ENCODE measurements at regions not wholly inside any gene's neighbourhood (a gene's known extent, or its start where the extent isn't known, plus 50 kb on each side); places are given as distances from the start of the nearest gene placed in this dataset.

GRCh38 chr12:34395056-34396005 lies 373.0 kb downstream of the ALG10 start:
- no peak for DNase-seq (ENCODE audit: low spot score)

DNA sequence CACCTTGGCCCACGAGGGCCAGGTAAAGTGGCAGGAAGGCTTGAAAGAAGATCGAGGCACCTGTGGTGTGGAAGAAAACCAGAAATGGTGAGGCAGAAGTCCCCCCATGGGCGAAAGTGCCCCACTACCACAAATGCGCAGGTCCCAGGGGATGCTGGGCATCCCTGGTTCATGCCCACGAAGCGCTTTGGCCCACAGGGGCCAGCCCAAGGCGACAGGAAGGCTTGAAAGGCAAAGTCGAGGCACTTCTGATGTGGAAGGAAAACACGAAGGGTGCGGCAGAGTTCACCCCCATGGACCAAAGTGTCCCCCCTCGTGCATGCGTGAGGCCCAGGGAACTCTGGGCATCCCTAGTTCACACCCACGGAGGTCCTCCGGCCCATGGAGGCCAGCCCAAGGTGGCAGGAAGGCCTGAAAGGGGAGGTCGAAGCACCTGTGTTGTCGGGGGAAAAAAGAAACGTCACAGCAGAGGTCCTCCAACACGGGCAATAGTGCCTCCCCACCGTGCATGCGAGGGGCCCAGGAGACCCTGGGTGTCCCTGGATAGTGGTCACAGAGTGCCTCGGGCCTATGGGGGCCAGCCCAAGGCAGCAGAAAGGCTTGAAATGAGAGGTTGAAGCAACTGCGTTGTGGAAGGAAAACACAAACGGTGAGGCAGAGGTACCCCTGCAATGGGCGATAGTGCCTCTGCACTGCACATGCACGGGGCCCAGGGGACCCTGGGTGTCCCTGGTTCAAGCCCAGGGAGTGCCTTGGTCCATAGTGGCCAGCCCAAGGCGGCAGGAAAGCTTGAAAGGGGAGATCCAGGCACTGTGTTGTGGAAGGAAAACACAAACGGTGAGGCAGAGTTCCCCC lies 373.9 kb downstream of the ALG10 start:
- DNase-seq (ENCODE audit: low spot score) = no peak

- no peak for DNase-seq (ENCODE audit: low spot score)
Observed at GRCh38 chr12:34396861-34397590, 374.7 kb downstream of the ALG10 start.

DNA sequence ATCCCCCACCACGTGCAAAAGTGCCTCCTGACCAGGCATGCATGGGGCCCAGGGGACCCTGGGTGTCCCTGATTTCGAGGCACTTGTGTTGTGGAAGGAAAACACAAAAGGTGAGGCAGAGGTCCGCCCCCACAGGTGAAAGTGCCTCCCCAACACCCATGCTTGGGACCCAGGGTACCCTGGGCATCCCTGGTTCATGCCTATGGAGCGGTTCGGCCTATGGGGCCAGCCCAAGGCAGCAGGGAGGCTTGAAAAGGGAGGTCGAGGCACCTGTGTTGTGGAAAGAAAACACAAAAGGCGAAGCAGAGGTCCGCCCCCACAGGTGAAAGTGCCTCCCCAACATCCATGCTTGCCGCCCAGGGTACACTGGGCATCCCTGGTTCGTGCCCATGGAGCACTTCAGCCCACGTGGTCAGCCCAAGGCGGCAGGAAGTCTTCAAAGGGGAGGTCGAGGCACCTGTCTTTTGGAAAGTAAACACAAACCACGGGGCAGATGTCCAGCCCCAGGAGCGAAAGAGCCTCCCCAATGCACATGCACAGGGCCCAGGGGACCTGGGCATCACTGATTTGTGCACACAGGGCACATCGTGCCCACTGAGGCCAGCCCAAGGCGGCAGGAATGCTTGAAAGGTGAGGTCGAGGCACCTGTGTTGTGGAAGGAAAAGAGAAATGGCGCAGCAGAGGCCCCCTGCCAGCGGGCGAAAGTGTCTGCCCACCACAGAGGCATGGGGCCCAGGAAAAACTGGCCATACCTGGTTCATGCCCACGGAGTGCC lies 375.5 kb downstream of the ALG10 start:
- no peak for DNase-seq (ENCODE audit: low spot score)

GRCh38 chr12:34398366-34398705 lies 376.0 kb downstream of the ALG10 start:
- DNase-seq (ENCODE audit: low spot score) = no peak

GRCh38 chr12:34398706-34399630 lies 376.7 kb downstream of the ALG10 start:
- no peak for DNase-seq (ENCODE audit: low spot score)

GRCh38 chr12:34399631-34400410 lies 377.5 kb downstream of the ALG10 start:
- DNase-seq (ENCODE audit: low spot score) = no peak

- no peak for DNase-seq (ENCODE audit: low spot score)
Observed at GRCh38 chr12:34400411-34400881, 378.1 kb downstream of the ALG10 start.

GRCh38 chr12:34400986-34401658 lies 378.8 kb downstream of the ALG10 start:
- no peak for DNase-seq (ENCODE audit: low spot score)

GRCh38 chr12:34401659-34402227 lies 379.4 kb downstream of the ALG10 start:
- DNase-seq (ENCODE audit: low spot score) = no peak

DNA sequence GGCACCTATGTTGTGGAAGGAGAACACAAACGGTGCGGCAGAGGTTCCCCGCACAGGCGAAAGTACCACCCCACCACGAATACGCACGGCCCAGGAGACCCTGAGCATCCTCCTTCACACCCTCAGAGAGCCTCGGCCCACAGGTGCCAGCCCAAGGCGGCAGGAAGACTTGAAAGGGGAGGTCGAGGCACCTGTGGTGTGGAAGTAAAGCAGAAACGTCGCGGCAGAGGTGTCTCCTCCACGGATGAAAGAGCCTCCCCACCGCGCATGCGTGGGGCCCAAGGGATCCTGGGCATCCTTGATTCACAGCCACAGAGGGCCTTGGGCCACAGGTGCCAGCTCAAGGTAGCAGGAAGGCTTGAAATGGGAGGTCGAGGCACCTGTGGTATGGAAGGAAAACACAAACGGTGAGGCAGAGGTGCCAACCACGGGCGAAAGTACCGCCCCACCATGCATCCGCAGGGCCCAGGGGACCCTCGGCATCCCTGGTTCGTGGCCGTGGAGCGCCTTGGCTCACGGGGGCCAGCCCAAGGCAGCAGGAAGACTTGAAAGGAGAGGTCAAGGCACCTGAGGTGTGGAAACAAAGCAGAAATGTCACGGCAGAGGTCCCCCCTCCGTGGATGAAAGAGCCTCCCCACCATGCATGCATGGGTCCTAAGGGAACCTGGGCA lies 380.1 kb downstream of the ALG10 start:
- no peak for DNase-seq (ENCODE audit: low spot score)

GRCh38 chr12:34402899-34403705 lies 380.8 kb downstream of the ALG10 start:
- no peak for DNase-seq (ENCODE audit: low spot score)

DNA sequence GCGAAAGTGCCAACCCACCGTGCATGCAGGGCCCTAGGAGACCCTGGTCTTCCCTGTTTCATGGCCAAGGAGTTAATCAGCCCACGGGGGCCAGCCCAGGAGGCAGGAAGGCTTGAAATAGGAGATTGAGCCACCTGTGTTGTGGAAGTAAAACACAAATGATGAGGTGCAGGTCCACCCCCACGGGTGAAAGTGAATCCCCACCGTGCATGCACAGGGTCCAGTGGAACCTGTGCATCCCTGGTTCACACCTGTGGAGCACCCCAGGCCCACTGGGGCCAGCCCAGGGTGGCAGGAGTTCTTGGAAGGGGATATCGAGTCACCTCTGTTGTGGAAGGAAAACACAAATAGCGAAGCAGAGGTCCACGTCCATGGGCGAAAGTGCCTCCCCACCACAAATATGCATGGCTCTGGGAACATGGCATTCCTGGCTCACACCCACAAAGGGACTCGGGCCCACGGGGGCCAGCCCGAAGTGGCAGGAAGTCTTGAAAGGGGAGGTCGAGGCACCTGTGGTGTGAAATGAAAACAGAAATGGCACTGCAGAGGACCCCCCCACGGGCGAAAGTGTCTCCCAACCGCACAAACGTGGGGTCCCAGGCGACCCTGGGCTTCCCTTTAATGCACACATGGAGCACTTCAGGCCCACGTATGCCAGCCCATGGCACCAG lies 381.5 kb downstream of the ALG10 start:
- no peak for DNase-seq (ENCODE audit: low spot score)

- no peak for DNase-seq (ENCODE audit: low spot score)
Observed at GRCh38 chr12:34404377-34405285, 382.3 kb downstream of the ALG10 start.
